Cardiac muscle cell (in vitro differentiated cells and primary cell): ENCODE measurements at regions not wholly inside any gene's neighbourhood (a gene's known extent, or its start where the extent isn't known, plus 50 kb on each side); places are given as distances from the start of the nearest gene placed in this dataset.

Source experiments
- DNase-seq, 2 donors: peaks; one replicate each; pipeline versions ENCODE4 v3.0.0 to v3.0.0-alpha.2; 2010 to 2017; ENCODE audit warnings: low read depth in 1 of 2, low spot score in 1 of 2
- H3K27ac ChIP-seq: fragments of 200-600 bp; sonication (generic); 2 replicates; pipeline ENCODE4 v1.5.1; 2016
- H3K27me3 ChIP-seq: fragments of 200-600 bp; sonication (generic); 2 replicates; pipeline ENCODE4 v1.6.0; 2016; ENCODE audit warnings: control low read depth
- H3K36me3 ChIP-seq: fragments of 200-600 bp; sonication (generic); 2 replicates; pipeline ENCODE4 v1.5.1; 2016; ENCODE audit warnings: control low read depth
- H3K4me1 ChIP-seq: fragments of 200-600 bp; sonication (generic); 2 replicates; pipeline ENCODE4 v1.8.1; 2017; ENCODE audit warnings: low read depth, mild to moderate bottlenecking, mixed run types
- H3K4me3 ChIP-seq: fragments of 200-600 bp; sonication (generic); 2 replicates; pipeline ENCODE4 v1.5.1; 2016; ENCODE audit warnings: mild to moderate bottlenecking
- H3K9me3 ChIP-seq: fragments of 200-600 bp; sonication (generic); 2 replicates; pipeline ENCODE4 v1.5.1; 2017; ENCODE audit warnings: low read depth, mild to moderate bottlenecking, control low read depth
- TF ChIP-seq, protein P1 (sequence below): IDR thresholded peaks from 2 replicates; pipeline ENCODE4 v1.5.1; 2012; ENCODE audit warnings: low read depth, mild to moderate bottlenecking, low read length

DNA sequence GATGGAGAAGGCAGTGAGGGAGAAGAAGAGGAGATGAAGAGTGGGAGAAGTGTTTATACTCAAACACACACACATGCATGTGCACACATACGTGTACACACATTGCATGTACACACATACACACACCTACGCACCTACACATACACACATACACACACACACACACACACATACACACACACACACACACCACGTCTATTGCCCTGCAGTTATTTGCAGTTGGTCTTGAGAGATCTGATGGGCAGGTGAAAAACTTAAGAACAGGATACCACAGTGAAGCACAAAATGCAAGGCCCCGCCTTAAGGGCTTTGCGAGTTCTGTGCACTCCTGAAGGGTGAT lies 190.2 kb downstream of the MYCN start:
- no peaks in the 10 kb centered on the region for H3K4me1 ChIP-seq
- H3K9me3 ChIP-seq, result no peaks in the 10 kb centered on the region
- H3K4me3 ChIP-seq, result no peak overlapping the region
- TF ChIP-seq, protein P1, sequence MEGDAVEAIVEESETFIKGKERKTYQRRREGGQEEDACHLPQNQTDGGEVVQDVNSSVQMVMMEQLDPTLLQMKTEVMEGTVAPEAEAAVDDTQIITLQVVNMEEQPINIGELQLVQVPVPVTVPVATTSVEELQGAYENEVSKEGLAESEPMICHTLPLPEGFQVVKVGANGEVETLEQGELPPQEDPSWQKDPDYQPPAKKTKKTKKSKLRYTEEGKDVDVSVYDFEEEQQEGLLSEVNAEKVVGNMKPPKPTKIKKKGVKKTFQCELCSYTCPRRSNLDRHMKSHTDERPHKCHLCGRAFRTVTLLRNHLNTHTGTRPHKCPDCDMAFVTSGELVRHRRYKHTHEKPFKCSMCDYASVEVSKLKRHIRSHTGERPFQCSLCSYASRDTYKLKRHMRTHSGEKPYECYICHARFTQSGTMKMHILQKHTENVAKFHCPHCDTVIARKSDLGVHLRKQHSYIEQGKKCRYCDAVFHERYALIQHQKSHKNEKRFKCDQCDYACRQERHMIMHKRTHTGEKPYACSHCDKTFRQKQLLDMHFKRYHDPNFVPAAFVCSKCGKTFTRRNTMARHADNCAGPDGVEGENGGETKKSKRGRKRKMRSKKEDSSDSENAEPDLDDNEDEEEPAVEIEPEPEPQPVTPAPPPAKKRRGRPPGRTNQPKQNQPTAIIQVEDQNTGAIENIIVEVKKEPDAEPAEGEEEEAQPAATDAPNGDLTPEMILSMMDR, result no peak
- no peaks in the 10 kb centered on the region for H3K27me3 ChIP-seq
- no peaks in the 10 kb centered on the region for H3K36me3 ChIP-seq
- DNase-seq, result no peak
- no peak overlapping the region for H3K27ac ChIP-seq

DNA sequence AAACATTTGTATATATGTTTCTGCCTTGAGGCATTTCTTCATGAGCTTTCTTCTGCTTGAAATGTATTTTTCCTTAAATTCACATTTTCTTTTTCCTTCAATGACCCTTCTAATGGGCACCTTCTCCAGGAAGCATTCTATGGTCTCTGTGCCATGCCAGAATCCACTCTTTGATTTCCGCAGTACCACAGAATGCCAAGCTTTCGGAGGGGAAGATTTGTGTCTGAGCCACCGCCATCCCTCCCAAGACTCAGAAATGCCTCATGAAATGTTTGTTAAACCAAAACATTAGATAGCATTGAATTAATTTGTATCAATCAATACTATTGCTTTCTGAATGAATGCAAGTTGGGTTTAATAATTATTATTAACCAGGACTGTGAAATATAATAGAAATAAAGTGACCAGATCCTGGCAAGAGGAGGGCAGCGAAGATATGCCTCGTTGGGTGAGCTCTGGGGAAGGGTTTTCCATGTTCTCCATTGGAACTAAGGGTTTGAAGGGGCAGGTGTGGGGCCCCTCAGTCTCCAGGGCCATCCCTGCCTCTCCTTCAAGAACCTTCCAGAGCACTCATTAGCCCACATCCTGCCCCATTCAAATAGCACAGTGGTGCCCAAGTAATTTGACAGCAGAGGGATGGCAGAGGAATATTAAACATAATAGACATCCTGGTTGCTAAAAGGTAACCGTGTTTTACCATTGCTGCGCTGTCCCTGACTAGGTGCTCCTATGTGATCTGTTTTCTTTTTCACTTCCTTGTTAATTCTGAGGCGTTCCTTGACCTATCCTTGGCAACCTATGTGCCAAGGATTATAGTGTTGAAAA lies 189.6 kb downstream of the MYCN start:
- Histone ChIP-seq H3K27ac (no peak overlapping the region), H3K27me3 (no peaks in the 10 kb centered on the region), H3K9me3 (no peaks in the 10 kb centered on the region), H3K4me3 (no peak overlapping the region), H3K36me3 (no peaks in the 10 kb centered on the region), H3K4me1 (no peaks in the 10 kb centered on the region)
- DNase-seq, result no peak
- TF ChIP-seq, protein P1, result no peak

DNA sequence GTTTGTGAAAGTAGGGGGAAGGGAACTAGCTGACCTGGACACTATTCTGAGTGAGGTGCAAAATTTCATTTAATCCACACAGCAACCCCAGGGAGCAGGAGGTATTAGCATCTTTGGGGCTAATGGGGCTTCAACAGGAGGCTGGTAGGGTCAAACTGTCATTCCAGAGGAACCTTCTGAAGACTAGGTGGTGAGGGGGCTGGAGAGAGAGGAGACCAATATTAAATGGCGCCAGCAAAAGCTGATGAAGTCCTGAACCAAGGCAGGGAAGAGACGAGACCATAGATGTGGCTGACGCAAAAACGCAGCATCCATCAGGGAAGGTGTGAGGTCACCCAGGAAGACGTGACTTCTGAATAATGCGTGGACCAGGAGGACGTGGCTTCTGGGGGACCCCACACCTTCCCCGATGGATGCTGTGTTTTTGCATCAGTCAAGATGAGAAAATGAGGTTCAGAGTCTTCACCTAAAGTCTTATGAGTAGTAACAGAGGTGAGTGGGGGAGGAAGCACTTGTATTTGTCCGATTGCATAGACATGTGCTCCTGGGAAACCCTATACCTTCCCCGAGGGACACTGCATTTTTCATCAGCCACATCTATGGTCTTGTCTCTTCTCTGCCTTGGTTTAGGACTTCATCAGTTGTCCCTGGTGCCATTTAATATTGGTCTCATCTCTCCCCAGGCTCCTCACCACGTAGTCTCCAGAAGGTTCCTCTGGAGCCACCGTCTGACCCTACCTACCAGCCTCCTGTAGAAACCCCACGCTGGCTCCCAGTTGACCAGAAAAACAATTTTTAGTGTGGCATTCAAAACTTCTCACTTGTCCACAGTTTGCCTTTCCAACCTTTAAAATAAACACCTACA lies 188.6 kb downstream of the MYCN start:
- DNase-seq, result no peak
- Histone ChIP-seq H3K4me3 (no peak overlapping the region), H3K36me3 (no peaks in the 10 kb centered on the region), H3K4me1 (no peaks in the 10 kb centered on the region), H3K9me3 (no peaks in the 10 kb centered on the region), H3K27ac (no peak overlapping the region), H3K27me3 (no peaks in the 10 kb centered on the region)
- TF ChIP-seq, protein P1, result no peak

DNA sequence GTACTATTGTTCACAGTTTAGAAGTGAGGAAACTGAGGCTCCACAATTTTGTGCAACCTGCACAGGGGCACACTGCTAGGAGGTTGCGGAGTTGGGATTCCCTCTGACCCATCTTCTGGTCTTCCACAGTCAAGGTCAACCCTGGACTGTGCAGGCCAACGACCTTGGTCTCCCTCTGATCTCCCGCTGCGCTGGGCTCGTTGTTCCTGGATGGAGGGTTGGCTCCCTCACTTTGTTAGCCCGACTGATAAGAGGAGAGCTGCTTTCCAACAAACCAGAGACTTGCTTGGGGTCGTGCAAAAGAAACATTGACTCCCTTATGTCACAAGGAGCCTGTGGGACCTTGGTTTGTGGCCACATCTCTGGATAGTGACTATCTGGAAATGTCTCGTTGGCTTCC lies 187.6 kb downstream of the MYCN start:
- TF ChIP-seq, protein P1, result no peak
- H3K36me3 ChIP-seq, result no peaks in the 10 kb centered on the region
- no peaks in the 10 kb centered on the region for H3K9me3 ChIP-seq
- DNase-seq, result no peak
- H3K27me3 ChIP-seq, result no peaks in the 10 kb centered on the region
- H3K4me3 ChIP-seq, result no peak overlapping the region
- H3K27ac ChIP-seq, result no peak overlapping the region
- H3K4me1 ChIP-seq, result no peaks in the 10 kb centered on the region

DNA sequence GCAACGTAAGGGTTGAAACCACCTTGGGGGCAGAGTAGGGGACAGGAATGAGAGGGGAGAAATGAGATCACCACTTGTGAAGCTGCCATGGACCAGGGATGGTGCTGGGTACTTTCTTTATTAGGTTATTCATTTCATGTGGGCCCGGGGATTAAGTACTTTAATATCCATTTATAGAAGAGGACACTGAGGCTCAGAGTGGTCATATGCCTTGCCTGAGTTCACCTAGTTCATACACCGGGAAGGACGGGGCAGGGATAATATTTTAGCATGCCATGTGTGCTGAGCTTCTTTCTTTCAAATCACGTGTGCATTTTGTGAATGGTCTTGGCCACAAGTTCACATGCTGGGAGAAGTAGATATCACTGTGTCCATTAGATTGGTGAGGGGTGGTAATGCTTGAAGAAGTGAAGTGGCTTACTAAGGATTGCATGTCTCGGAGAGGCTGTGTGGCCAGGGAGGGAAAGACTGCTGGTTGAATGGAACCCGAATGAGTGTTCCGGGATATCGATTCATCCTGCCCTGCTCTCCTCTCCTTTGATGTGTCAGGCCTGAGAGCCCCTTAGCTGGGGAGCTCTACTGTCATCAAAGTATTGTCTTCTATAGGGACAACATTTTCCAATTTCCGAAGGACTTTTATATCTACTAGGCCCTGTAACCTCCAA lies 187.1 kb downstream of the MYCN start:
- H3K36me3 ChIP-seq, result no peaks in the 10 kb centered on the region
- H3K9me3 ChIP-seq, result no peaks in the 10 kb centered on the region
- H3K4me3 ChIP-seq, result no peak overlapping the region
- H3K4me1 ChIP-seq, result no peaks in the 10 kb centered on the region
- DNase-seq, result no peak
- H3K27me3 ChIP-seq, result no peaks in the 10 kb centered on the region
- no peak overlapping the region for H3K27ac ChIP-seq
- TF ChIP-seq, protein P1, result no peak
